ENCODE measurements at regions not wholly inside any gene's neighbourhood (a gene's known extent, or its start where the extent isn't known, plus 50 kb on each side); places are given as distances from the start of the nearest gene placed in this dataset.

DNA sequence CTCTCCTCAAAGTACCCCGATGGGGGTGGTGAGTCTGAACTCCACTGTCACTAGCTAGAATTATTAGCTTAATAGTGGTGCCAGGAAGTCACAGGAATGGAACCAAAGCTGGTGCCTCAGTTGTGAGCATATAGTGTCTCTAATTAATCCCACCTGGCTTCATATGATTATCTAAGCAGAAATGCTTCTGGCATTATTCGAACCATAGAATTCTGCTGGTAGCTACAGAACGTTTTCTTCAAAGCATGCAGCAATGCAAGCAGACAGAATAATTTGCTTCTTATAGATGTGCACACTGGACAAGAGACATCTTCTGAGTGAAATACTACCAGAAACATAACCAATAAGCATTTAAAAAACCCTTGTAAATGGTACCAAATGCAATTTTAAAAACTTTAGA lies 160.9 kb downstream of the IMPG2 start:
- Histone ChIP-seq H3K4me1 (ENCODE audit: low read length) (no peaks in the 10 kb centered on the region), H3K4me3 (ENCODE audit: low read length) (no peak overlapping the region), H3K27ac (ENCODE audit: low read length) (no peak overlapping the region), H3K79me2 (ENCODE audit: low read length) (no peaks in the 10 kb centered on the region), H3K4me2 (ENCODE audit: low read length) (no peak overlapping the region), H2AFZ (ENCODE audit: low read depth, low read length) (no peak overlapping the region), H4K20me1 (ENCODE audit: insufficient read depth, low read length) (no peaks in the 10 kb centered on the region), H3K36me3 (replicated peaks; ENCODE audit: low read depth, low read length) (no peaks in the 10 kb centered on the region), H3K9ac (ENCODE audit: low read length) (no peak overlapping the region), H3K27me3 (ENCODE audit: low read depth, low read length) (no peaks in the 10 kb centered on the region), H3K9me3 (ENCODE audit: insufficient read depth, low read length) (no peaks in the 10 kb centered on the region)
- TF ChIP-seq, protein P1, sequence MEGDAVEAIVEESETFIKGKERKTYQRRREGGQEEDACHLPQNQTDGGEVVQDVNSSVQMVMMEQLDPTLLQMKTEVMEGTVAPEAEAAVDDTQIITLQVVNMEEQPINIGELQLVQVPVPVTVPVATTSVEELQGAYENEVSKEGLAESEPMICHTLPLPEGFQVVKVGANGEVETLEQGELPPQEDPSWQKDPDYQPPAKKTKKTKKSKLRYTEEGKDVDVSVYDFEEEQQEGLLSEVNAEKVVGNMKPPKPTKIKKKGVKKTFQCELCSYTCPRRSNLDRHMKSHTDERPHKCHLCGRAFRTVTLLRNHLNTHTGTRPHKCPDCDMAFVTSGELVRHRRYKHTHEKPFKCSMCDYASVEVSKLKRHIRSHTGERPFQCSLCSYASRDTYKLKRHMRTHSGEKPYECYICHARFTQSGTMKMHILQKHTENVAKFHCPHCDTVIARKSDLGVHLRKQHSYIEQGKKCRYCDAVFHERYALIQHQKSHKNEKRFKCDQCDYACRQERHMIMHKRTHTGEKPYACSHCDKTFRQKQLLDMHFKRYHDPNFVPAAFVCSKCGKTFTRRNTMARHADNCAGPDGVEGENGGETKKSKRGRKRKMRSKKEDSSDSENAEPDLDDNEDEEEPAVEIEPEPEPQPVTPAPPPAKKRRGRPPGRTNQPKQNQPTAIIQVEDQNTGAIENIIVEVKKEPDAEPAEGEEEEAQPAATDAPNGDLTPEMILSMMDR (IDR thresholded peaks at IDR 0.05; ENCODE audit: low read depth, low read length), result no peak
- no peak for TF ChIP-seq EZH2phosphoT487 (IDR thresholded peaks at IDR 0.05; ENCODE audit: low read depth)

DNA sequence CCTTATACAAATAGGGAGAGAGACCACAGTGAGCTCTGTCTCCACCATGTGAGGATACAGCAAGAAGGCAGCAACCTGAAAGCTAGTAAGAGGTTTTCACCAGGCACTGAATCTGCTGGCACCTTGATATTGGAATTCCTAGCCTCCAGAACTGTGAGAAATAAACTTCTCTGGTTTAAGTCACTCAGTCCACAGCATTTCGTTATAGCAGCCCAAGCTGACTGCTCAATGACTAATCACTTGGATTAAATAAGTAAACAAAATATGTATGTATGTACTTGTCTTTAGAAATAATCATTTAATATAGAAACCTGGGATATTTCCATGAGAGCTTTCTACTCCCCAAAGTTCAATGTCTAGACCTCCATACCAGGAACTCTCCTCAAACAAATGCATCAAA lies 162.0 kb downstream of the IMPG2 start:
- Histone ChIP-seq H3K36me3 (replicated peaks; ENCODE audit: low read depth, low read length) (no peaks in the 10 kb centered on the region), H3K4me2 (ENCODE audit: low read length) (no peak overlapping the region), H3K27ac (ENCODE audit: low read length) (no peak overlapping the region), H2AFZ (ENCODE audit: low read depth, low read length) (no peak overlapping the region), H3K27me3 (ENCODE audit: low read depth, low read length) (no peaks in the 10 kb centered on the region), H3K9ac (ENCODE audit: low read length) (no peak overlapping the region), H3K4me3 (ENCODE audit: low read length) (no peak overlapping the region), H3K4me1 (ENCODE audit: low read length) (no peaks in the 10 kb centered on the region), H3K9me3 (ENCODE audit: insufficient read depth, low read length) (no peaks in the 10 kb centered on the region), H3K79me2 (ENCODE audit: low read length) (no peaks in the 10 kb centered on the region), H4K20me1 (ENCODE audit: insufficient read depth, low read length) (no peaks in the 10 kb centered on the region)
- TF ChIP-seq, protein P1 (IDR thresholded peaks at IDR 0.05; ENCODE audit: low read depth, low read length), result no peak
- no peak for TF ChIP-seq EZH2phosphoT487 (IDR thresholded peaks at IDR 0.05; ENCODE audit: low read depth)

DNA sequence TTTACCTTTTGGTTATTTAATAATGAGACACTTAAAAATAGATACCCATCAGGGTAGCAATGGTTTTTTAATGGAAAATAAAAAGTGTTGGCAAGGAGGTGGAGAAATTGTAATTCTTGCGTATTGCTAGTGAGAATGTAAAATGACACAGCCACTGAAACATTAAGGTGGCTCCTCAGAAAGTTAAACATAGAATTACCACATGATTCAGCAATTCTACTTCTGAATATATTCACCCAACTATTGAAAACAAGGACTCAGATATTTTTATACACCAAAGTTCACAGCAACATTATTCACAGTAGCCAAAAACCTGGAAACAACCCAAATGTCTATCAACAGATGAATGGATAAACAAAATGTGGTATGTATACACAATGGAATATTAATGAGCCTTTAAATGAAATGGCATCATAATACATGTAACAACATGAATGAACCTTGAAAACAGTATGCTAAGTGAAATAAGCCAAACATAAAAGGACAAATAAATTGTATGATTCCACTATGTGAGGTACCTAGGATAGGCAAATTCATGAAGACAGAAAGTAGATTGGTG lies 163.5 kb downstream of the IMPG2 start:
- H3K9me3 ChIP-seq (ENCODE audit: insufficient read depth, low read length), result no peaks in the 10 kb centered on the region
- H4K20me1 ChIP-seq (ENCODE audit: insufficient read depth, low read length), result no peaks in the 10 kb centered on the region
- H3K4me1 ChIP-seq (ENCODE audit: low read length), result no peaks in the 10 kb centered on the region
- no peaks in the 10 kb centered on the region for H3K36me3 ChIP-seq (replicated peaks; ENCODE audit: low read depth, low read length)
- no peaks in the 10 kb centered on the region for H3K79me2 ChIP-seq (ENCODE audit: low read length)
- H2AFZ ChIP-seq (ENCODE audit: low read depth, low read length), result no peak overlapping the region
- no peaks in the 10 kb centered on the region for H3K27me3 ChIP-seq (ENCODE audit: low read depth, low read length)
- H3K4me3 ChIP-seq (ENCODE audit: low read length), result no peak overlapping the region
- H3K4me2 ChIP-seq (ENCODE audit: low read length), result no peak overlapping the region
- TF ChIP-seq, protein P1 (IDR thresholded peaks at IDR 0.05; ENCODE audit: low read depth, low read length), result no peak
- no peak for TF ChIP-seq EZH2phosphoT487 (IDR thresholded peaks at IDR 0.05; ENCODE audit: low read depth)
- no peak overlapping the region for H3K9ac ChIP-seq (ENCODE audit: low read length)
- H3K27ac ChIP-seq (ENCODE audit: low read length), result no peak overlapping the region

DNA sequence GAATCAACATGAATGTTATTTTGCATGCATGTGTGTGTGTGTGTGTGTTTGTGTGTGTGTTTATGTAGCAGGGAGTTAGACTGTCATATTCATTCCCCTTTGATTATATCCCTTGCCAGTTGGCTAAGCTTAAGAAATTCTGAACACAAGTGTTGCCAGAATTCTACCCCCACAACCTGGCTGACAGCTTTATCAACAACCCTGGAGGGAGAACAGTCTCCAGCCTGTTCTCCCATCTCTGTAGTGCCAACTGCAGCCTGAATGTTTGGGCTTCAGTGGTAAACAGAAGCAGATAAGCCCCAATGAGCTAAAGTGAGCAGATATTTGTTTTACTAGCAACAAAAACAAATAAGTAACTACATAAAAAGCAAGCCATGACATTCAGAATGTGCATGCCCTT lies 162.6 kb upstream of the ABI3BP start:
- Histone ChIP-seq H3K4me2 (ENCODE audit: low read length) (no peak overlapping the region), H3K4me1 (ENCODE audit: low read length) (no peaks in the 10 kb centered on the region), H3K79me2 (ENCODE audit: low read length) (no peaks in the 10 kb centered on the region), H3K4me3 (ENCODE audit: low read length) (no peak overlapping the region), H3K27ac (ENCODE audit: low read length) (no peak overlapping the region), H3K9ac (ENCODE audit: low read length) (no peak overlapping the region), H3K36me3 (replicated peaks; ENCODE audit: low read depth, low read length) (no peaks in the 10 kb centered on the region), H3K27me3 (ENCODE audit: low read depth, low read length) (no peaks in the 10 kb centered on the region), H3K9me3 (ENCODE audit: insufficient read depth, low read length) (no peaks in the 10 kb centered on the region), H4K20me1 (ENCODE audit: insufficient read depth, low read length) (no peaks in the 10 kb centered on the region), H2AFZ (ENCODE audit: low read depth, low read length) (no peak overlapping the region)
- TF ChIP-seq EZH2phosphoT487 (IDR thresholded peaks at IDR 0.05; ENCODE audit: low read depth), result no peak
- TF ChIP-seq, protein P1 (IDR thresholded peaks at IDR 0.05; ENCODE audit: low read depth, low read length), result no peak

Measured in OCI-LY3 (cell line).